ENCODE measurements at regions not wholly inside any gene's neighbourhood (a gene's known extent, or its start where the extent isn't known, plus 50 kb on each side); places are given as distances from the start of the nearest gene placed in this dataset.

GRCh38 chr4:57219431-57219830 lies 109.2 kb upstream of the IGFBP7 start:
- Mint-ChIP-seq H3K27ac (no peak overlapping the region), H3K36me3 (ENCODE audit: insufficient read depth in 1 of 3, low read depth in 3 of 3) (peaks cover 4 to 8% (median 7%) of the 10 kb centered on the region in 3 experiments), H3K4me1 (peaks cover 8 to 21% of the 10 kb centered on the region in 2 experiments), H3K27me3 (ENCODE audit: low read depth) (no peaks in the 10 kb centered on the region), H3K4me3 (no peak overlapping the region), H3K9me3 (peaks cover 6 to 9% of the 10 kb centered on the region in 2 experiments)
- H3K4me1 ChIP-seq (ENCODE audit: insufficient read depth, low read length): peaks cover 3% of the 10 kb centered on the region; the same call in 1 of the 2 replicates
- H2BK15ac ChIP-seq (ENCODE audit: low read depth, low read length): no peak overlapping the region
- no peak for DNase-seq
- H3K14ac ChIP-seq (ENCODE audit: insufficient read depth, low read length): no peak overlapping the region
- no peak overlapping the region for H2BK120ac ChIP-seq (ENCODE audit: low read depth, low read length, poor library complexity, severe bottlenecking)
- H3K4ac ChIP-seq (ENCODE audit: low read depth, low read length): no peak overlapping the region
- H3K23ac ChIP-seq (ENCODE audit: insufficient read length, low read depth, low read length): no peak overlapping the region
- H3T11ph ChIP-seq (ENCODE audit: low read length): no peak overlapping the region
- H4K5ac ChIP-seq (ENCODE audit: insufficient read length, low read depth, low read length): no peak overlapping the region
- no peaks in the 10 kb centered on the region for H3K9me3 ChIP-seq (ENCODE audit: control insufficient read depth, low read depth, low read length)
- TF ChIP-seq CTCF (conservative IDR thresholded peaks at IDR 0.05): no peak
- no peak overlapping the region for H4K91ac ChIP-seq (ENCODE audit: insufficient read length, low read depth, low read length)
- H4K8ac ChIP-seq (replicated peaks; ENCODE audit: insufficient read length, low read depth, low read length): no peak overlapping the region
- no peak overlapping the region for H3K4me2 ChIP-seq (ENCODE audit: insufficient read depth, insufficient read length, low read length)
- H4K20me1 ChIP-seq (ENCODE audit: control insufficient read depth, insufficient read depth, insufficient read length): no peaks in the 10 kb centered on the region
- no peaks in the 10 kb centered on the region for H3K79me2 ChIP-seq (ENCODE audit: insufficient read depth, low read length)
- no peaks in the 10 kb centered on the region for H3K79me1 ChIP-seq (ENCODE audit: insufficient read depth, low read depth, low read length, poor library complexity, severe bottlenecking)
- H3K9ac ChIP-seq (ENCODE audit: extremely low read depth, insufficient read length, low read length): no peak overlapping the region
- no peaks in the 10 kb centered on the region for H3K27me3 ChIP-seq (ENCODE audit: insufficient read depth, low read length)
- no peak overlapping the region for H3K56ac ChIP-seq (ENCODE audit: insufficient read length, low read depth, low read length)
- no peak overlapping the region for H2BK12ac ChIP-seq (ENCODE audit: insufficient read length, low read depth, low read length)
- no peaks in the 10 kb centered on the region for H3K23me2 ChIP-seq (ENCODE audit: insufficient read length, low read depth, low read length, poor library complexity, severe bottlenecking)
- H3K18ac ChIP-seq (ENCODE audit: insufficient read length, low read depth, low read length): no peak overlapping the region
- no peak overlapping the region for H2BK20ac ChIP-seq (ENCODE audit: low read depth, low read length, poor library complexity, severe bottlenecking)
- no peak overlapping the region for H2BK5ac ChIP-seq (ENCODE audit: insufficient read length, low read length)
- H2AK5ac ChIP-seq (ENCODE audit: insufficient read length, low read length): no peak overlapping the region
- H2AFZ ChIP-seq (ENCODE audit: low read length): no peak overlapping the region
- no peak overlapping the region for H3K27ac ChIP-seq (ENCODE audit: insufficient read length, low read depth, low read length)
- no CpG with 5 or more reads among the region's 2 CpGs for WGBS (ENCODE audit: extremely low coverage, insufficient read length, low lambda C conversion rate)
